NCI-H1092 treated with DMSO at 0.1 percent for 48 hours (cell line): ENCODE measurements at regions not wholly inside any gene's neighbourhood (a gene's known extent, or its start where the extent isn't known, plus 50 kb on each side); places are given as distances from the start of the nearest gene placed in this dataset.

Source experiments
- DNase-seq: peaks from one replicate; lab custom pipeline; 2025; lab: John Stamatoyannopoulos, UW

DNA sequence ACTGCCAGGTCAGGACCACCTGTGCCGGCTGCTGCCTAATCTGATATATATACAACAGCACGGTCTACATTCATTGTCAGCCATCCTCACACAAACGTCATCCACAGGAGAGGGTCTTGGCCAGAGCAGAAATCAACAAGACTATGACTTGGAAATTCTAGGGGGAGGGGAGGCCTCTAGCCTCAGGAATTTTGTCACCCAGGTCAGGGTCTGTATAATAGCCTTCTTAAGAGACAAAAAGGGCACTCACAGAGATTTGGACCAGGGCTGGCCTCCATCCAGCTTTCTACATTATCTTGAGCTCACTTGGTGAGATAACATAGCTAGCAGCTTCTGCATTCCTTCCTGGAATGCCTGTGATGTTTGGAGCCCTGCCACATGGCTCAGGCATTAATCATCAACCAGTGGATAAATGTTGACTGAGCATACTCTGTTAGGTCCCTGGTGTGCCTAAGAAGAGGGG, 50.4 kb upstream of the CTIF start:
- DNase-seq, result no peak

DNA sequence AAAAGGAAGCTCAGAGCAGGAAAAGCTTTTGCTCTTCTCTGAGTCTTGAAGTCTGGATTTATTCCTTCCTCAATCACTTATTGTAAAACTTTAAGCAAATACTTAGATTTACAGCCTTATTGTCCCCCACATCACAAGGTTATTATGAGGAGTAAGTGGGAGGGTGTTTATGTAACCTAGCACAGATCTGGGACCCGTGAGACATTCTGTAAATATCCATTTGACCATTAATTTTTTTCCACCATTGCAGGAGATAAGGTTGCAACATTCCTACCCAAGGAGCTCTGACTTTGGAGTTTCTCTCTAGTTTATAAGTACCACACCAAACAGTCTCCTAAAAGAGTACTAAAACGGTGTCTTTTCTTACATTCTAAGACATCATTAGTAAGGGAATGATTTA, 52.1 kb upstream of the CTIF start:
- DNase-seq, result no peak

DNA sequence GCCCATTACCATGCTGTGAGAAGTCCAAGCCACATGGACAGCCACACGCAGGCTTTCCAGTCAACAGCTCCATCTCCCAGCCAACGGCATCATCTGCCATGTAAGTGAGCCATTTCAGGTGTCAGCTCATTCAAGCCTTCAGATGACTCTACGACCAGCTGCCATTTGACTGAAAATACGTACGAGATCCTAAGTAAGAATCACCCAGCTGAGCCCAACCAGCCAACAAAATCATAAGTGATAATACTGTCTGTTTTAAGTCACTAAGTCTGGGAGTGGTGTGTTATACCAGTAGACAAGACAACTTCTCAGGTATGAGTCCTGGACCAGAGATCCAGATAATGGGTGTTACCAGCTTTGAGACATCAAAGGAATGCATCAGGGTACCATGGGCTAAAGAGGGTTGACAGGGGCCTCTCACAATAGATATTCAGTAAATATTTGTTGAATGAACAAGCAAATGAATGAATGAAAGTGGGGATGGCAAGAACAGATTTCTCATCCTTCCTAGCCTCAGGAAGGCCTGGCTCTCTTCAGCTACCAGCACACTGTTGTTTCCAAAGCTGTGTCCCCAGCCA, 52.9 kb upstream of the CTIF start:
- no peak for DNase-seq

DNA sequence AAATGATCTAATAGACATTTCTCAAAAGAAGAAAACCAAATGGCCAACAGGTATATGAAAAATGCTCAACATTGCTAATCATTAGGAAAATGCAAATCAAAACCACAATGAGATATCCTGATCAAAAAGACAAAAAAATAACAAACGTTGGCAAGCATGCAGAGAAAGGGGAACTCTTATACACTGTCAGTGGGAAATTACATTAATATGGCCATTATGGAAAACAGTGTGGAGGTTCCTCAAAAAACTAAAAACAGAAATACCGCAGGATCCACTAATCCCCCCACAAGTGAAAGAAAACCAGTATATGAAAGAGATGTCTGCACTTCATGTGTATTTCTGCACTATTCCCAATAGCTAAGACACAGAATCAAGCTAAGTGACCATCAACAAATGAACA, 57.7 kb upstream of the CTIF start:
- no peak for DNase-seq

DNA sequence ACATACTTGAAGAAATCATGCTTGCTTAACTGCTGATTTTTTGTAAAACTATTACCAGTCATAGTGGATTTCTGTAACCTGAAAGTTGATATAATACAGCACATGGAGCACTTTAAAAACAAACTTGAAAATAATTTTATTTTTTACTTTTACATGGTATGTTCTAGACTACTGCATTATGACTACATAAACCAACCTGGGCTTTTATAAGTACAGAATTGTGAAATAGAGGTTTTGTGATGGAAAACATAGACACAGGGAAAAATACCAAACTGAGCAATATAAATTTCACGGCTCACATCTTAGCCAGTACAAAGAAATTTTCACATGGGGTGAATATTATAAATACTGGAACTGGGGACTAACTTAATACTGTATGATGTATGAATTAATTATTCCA, 59.3 kb upstream of the CTIF start:
- DNase-seq, result no peak

DNA sequence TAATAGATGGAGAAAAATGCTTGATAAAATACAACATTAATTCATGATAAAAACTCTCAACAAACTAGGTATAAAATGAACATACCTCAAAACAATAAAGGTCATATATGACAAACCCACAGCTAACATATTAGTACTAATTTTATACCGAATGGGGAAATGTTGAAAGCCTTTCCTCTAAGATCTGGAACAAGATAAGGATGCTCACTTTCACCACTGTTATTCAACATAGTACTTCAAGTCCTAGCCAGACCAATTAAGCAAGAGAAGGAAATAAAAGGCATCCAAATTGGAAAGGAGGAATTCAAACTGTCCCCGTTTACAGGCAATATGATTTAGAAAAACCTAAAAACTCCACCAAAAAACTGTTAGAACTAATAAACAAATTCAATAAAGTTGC, 61.5 kb upstream of the CTIF start:
- DNase-seq, result no peak

DNA sequence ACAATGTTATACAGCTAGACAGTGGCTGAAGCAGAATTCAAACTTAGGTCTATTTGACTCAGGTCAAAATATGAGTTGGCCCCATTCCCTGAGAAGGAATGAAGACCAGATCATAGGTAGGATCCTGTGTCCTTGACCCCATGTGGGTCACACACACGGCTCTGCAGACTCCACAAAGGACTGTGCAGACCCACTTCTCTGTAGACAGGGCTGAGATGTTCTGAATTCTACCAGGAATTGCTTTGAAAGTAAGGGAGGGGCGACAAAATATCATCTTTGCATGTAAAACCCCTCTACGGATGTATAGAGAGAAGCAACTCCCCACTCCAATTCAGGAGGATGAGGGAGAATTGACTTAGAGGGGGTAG, 62.3 kb upstream of the CTIF start:
- no peak for DNase-seq

DNA sequence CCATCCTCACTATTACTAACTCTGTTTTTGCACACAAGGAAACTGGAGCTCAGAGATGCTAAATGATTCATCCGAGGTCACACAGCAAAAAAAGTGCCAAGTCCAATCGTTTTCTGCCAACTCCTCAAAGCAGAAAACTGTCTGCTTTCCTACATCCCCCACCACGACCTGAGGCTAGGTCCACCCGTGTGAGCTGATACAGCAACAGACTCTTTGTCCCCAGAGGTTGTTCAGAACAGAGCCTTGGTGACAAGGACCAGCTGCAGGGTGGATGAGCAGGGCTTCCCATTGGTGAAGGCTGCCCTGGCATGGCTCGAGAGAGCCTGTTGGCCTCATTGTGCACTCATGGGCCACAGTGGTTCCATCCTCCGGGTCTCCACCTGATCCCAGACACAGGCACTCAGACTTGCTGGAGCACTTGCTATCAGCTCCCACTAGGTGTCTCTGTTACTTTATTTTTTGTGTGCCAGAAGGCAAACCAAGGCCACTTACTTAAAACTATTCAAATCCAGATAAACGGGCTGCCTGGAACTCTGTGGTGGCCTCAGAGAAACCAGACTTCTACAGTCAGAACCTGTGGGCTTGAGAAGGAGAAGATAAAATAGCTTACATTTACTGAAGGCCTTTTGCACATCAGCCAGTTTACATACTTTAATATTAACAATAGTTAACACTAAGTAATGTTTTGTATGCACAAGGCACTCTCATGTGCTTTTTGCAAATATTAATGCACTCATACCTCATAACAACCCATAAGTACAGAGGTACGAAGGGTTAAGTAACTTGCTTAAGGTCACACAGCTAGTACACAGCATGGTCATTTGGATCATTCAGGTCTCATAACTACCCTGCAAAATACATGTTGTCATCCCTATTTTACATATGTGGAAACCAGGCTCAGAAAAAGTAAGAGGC, 62.9 kb upstream of the CTIF start:
- DNase-seq, result peak; percentile 75

DNA sequence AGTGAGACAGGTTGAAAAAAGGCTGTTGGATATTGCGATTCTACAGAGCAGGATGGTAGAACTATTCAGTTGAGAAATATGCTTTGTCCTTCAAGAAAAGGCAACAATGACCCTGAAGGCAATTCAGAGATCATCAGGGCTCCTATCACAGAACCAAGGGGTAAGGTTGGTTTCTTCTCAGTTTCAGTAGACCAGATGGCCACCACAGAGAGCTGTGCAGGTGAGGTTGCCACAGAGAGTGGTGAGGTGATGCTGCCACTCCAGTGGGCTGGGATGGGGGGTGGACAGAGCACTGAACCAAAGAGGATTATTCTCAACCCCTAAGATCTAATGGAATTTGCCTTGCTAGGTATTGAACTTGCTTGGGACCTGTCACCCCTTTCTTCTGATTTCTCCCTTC, 64.6 kb upstream of the ZBTB7C start:
- DNase-seq, result no peak

DNA sequence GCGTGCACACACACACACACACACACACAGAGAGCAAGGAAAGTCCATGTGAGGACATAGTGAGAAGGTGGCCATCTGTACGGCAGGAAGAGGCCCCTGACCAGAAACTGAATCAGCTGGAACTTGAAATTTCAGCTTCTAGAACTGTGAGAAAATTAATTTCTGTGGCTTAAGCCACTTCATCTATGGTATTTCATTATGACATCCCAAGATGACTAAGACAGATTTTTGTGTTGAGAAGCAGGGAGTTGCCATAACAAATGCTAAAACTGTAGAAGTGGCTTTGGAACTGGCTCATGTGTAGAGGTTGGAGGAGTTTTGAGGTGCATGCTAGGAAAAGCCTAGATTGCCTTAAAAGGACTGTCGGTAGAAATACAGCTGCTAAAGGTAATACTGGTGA, 63.4 kb upstream of the ZBTB7C start:
- DNase-seq, result no peak

DNA sequence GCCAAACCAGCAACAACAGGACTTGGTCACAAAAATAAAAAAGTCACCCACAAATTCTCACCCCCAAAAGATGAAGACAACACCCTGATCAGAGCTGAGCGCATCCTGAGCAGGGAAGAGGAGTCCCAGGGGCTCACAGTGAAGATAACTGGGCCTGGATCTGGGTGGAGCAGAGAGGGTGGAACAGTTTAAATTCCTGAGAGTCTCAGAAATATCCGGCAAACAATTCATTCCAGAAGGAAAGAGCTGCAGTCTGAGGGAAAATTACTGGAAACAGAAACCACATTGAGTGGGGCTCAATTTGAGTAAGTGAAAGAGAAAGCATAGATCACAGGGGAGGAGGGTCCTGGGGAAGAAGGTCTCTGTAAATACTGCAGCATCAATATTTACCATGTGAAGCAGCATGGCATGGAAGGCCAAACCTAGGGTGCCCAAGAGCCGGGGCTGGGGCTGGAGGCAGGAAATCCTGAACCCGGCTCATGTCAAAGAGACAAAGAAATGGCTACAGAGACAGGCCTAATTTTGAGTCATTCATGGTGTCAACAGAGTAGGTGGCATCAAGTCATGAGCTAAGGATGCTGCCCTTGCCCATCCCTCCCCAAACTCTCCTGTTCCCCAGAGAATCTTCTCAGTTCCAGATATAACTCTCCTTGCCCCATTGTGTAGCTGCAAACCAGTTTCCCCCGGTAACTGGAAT, 61.4 kb upstream of the ZBTB7C start:
- DNase-seq, result no peak

DNA sequence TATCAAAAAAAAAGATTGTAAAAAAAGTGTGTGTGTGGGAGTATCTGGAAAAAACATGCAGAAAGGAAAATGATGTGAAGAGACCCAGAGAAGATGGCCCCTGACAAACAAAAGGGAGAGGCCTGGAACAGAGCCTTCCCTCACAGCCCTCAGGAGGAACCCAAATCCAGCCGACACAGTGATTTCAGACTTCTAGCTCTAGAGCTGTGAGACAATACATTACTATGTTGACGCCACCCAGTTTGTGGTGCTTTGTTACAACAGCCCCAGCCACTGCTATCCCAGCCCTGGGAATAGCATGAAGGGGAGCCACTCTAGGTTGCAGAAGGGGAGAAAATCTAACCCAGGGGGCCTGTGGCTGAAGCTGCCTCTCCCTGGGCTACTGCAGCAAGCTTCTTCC, 59.0 kb upstream of the ZBTB7C start:
- DNase-seq, result no peak

DNA sequence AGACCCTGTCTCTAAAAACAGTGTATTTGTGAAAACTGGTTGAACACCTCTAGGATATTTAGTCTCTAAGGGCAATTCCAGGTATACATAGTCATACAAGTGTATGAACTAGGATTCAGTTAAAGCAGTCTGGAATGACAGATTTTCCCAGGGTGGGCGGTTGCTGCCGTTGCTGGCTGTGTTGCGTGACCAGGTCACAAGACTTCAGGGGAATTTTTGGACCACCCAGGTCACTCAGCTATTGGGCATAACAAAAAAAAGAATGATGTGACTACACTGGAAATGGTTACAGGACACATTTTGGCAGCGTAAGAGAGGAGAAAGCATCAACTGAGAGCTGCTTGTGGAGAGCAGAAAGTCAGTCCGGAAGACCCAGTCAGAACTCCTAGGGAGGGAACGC, 58.0 kb upstream of the ZBTB7C start:
- no peak for DNase-seq

DNA sequence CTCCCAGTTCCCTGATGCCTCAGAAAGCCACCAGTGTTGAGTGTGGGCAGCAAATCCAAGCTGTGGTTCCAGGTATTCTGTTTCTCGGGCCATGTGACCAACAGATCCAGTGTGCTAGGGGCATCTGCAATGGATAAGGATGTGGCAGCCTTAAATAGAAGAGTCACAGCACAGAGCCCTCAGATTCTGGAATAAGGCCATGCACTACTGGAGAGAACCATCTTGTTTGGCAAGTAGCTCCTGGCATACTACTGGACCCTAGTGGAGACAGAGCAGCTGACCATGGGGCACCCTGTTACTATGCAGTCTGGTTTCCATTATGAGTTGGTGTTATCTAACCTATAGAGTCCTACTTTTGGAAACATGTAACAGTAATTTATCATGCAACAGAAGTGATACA, 53.3 kb upstream of the ZBTB7C start:
- no peak for DNase-seq

DNA sequence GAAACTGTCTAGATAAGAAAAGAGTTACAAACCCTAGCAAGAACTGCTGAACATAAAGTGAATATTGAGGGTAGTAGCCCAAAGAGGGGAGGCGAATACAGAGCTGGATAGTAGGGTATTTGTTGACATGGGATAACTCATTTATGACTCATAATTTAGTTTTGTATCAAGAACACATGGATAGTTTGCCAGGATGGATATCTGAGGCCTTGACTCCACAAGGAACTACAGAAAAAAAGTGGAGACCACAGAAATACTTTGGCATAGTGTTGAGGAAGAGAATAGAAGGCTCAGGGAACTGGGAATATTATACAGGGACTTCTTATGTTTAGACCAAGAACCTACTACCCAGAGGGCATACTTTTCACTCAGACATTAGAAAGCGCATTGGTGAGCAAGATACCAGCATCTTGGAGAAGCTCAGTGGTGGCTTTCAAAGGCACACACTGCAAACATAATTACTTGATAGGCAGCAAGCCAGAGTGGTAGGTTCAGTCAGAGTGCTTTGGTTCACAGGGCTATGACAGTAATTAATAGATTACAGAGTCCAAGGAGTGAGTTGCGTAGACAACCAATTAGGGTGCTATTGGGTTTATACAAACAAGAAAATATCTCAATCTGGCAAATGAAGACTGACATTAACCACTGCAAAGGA, 51.9 kb upstream of the ZBTB7C start:
- no peak for DNase-seq

DNA sequence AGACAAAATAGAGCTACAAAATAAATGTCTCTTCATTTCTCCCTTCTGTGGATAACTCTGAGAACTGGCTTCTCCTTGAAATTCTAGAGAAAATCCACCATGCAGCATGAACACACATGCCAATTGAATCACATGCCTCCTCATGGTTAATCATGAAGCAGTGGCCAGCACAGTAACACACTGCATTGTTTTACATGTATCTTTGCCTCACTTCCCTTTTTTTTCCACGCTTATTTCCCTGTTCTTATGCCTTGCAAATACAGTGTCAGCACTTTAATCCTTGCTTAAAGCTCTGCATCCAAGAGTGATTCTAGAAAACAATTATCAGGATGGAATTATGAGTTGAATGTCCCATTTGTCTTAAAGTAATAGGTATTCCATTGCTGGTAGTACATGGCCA, 50.3 kb upstream of the ZBTB7C start:
- DNase-seq, result no peak

DNA sequence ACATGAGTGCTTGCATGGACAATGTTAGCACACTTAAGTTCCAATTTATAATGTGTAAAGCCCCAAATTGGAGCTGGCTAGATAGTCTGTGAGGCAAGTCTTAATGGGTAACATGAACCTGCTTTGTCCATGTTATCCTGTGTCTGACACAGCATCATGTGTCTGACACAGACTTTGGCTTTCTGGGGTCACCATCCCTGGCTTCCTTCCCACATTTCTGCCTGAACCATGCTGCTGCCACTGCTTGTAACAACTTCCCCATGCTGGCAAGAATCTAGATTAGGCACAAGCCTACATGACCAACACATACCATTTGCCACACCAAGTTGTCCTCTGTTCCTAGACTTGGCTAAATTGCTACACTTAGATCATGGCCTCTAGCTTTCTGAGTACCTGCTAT, 49.8 kb upstream of the ZBTB7C start:
- DNase-seq, result no peak
